HL-60 (cell line): ENCODE measurements at regions not wholly inside any gene's neighbourhood (a gene's known extent, or its start where the extent isn't known, plus 50 kb on each side); places are given as distances from the start of the nearest gene placed in this dataset.

Source experiments
- DNase-seq, 2 experiments: peaks; one replicate each; pipeline ENCODE4 v3.0.0-alpha.2; 2010 to 2020; ENCODE audit warnings: low read depth in 1 of 2, low spot score in 1 of 2
- H3K27ac ChIP-seq: fragments of 250-450 bp; sonication (Bioruptor Pico); replicated peaks from 2 replicates; pipeline ENCODE4 v1.5.1; 2020; ENCODE audit warnings: mild to moderate bottlenecking, moderate library complexity
- H3K27me3 ChIP-seq: fragments of 250-450 bp; sonication (Bioruptor Pico); 2 replicates; pipeline ENCODE4 v1.5.1; 2021; ENCODE audit warnings: mild to moderate bottlenecking, moderate library complexity; ENCODE audit not compliant: insufficient read depth, poor library complexity, severe bottlenecking
- H3K4me3 ChIP-seq: replicated peaks from 2 replicates; pipeline ENCODE4 v1.5.1; 2011; ENCODE audit warnings: mild to moderate bottlenecking, control low read depth, low read length; ENCODE audit not compliant: insufficient read depth
- CTCF ChIP-seq: IDR thresholded peaks from one replicate; pipeline ENCODE4 v1.5.1; 2011; ENCODE audit warnings: low read length, control low read depth, inconsistent platforms; ENCODE audit not compliant: insufficient read depth
- GABPA ChIP-seq: IDR thresholded peaks from 2 replicates; pipeline ENCODE4 v1.6.1; 2012; ENCODE audit warnings: low read depth
- POLR2AphosphoS5 ChIP-seq: IDR thresholded peaks from 2 replicates; pipeline ENCODE4 v1.6.1; 2012; ENCODE audit warnings: low read depth
- REST ChIP-seq: IDR thresholded peaks from 2 replicates; pipeline ENCODE4 v1.6.1; 2012; ENCODE audit warnings: low read depth; ENCODE audit not compliant: insufficient replicate concordance
- SPI1 ChIP-seq: IDR thresholded peaks from 2 replicates; pipeline ENCODE4 v1.6.1; 2012; ENCODE audit warnings: low read depth, mild to moderate bottlenecking, borderline replicate concordance

GRCh38 chr21:16642353-16642752 lies 870.5 kb upstream of the CXADR start:
- Histone ChIP-seq H3K27me3 (no peaks in the 10 kb centered on the region), H3K4me3 (no peak overlapping the region), H3K27ac (no peak overlapping the region)
- no peak for DNase-seq
- TF ChIP-seq CTCF, result no peak
- TF ChIP-seq POLR2AphosphoS5, result no peak
- TF ChIP-seq SPI1, result no peak
- TF ChIP-seq GABPA, result no peak
- TF ChIP-seq REST, result no peak

- TF ChIP-seq GABPA, result no peak
- no peak for TF ChIP-seq CTCF
- no peak for TF ChIP-seq SPI1
- no peak for TF ChIP-seq REST
- TF ChIP-seq POLR2AphosphoS5, result no peak
- H3K27me3 ChIP-seq, result no peaks in the 10 kb centered on the region
- no peak overlapping the region for H3K27ac ChIP-seq
- DNase-seq, result no peak
- no peak overlapping the region for H3K4me3 ChIP-seq
These were observed 868.2 kb upstream of the CXADR start for GRCh38 chr21:16644685-16645084.

GRCh38 chr21:16650714-16651366 lies 862.0 kb upstream of the CXADR start:
- H3K4me3 ChIP-seq, result no peak overlapping the region
- no peak for TF ChIP-seq SPI1
- no peak for TF ChIP-seq CTCF
- no peak for TF ChIP-seq GABPA
- no peak for TF ChIP-seq POLR2AphosphoS5
- TF ChIP-seq REST, result no peak
- H3K27me3 ChIP-seq, result no peaks in the 10 kb centered on the region
- no peak for DNase-seq
- H3K27ac ChIP-seq, result no peak overlapping the region
